H1 (cell line): ENCODE measurements at regions not wholly inside any gene's neighbourhood (a gene's known extent, or its start where the extent isn't known, plus 50 kb on each side); places are given as distances from the start of the nearest gene placed in this dataset.

Source experiments
- EP300 ChIP-seq, 2 experiments: IDR thresholded peaks; 1 replicate in 1 of 2; 2 replicates in 1 of 2; pipeline ENCODE4 v1.6.1; 2011 to 2012; ENCODE audit warnings: low read depth in 2 of 2, low read length in 2 of 2, mild to moderate bottlenecking in 2 of 2, borderline replicate concordance in 1 of 2, inconsistent platforms in 1 of 2, moderate library complexity in 1 of 2
- GTF2F1 ChIP-seq: IDR thresholded peaks from 2 replicates; pipeline ENCODE4 v1.6.1; 2012; ENCODE audit warnings: low read depth, low read length, improper control_type of control experiment, borderline replicate concordance
- JUND ChIP-seq: IDR thresholded peaks from 2 replicates; pipeline ENCODE4 v1.6.1; 2011; ENCODE audit warnings: mild to moderate bottlenecking, improper control_type of control experiment, low read length
- KDM1A ChIP-seq: fragments of 200-600, 300-600 bp; sonication (generic); IDR thresholded peaks from 2 replicates; pipeline ENCODE4 v1.7.1; 2016; ENCODE audit warnings: mild to moderate bottlenecking, low read length, borderline replicate concordance
- POLR2A ChIP-seq, 2 experiments: IDR thresholded peaks; 1 replicate in 1 of 2; 2 replicates in 1 of 2; pipeline ENCODE4 v1.6.1; 2011; ENCODE audit warnings: low read depth in 2 of 2, low read length in 2 of 2, mild to moderate bottlenecking in 2 of 2; ENCODE audit errors: control extremely low read depth in 1 of 2

- TF ChIP-seq JUND: no peak
- no peak for TF ChIP-seq POLR2A (IDR thresholded peaks at IDR 0.05; ENCODE audit: control extremely low read depth in 1 of 2, low read depth in 2 of 2, low read length in 2 of 2)
- no peak for TF ChIP-seq EP300 (IDR thresholded peaks at IDR 0.05; ENCODE audit: borderline replicate concordance in 1 of 2, low read depth in 2 of 2, low read length in 2 of 2)
- no peak for TF ChIP-seq GTF2F1
- no peak for TF ChIP-seq KDM1A
These were observed 296.2 kb downstream of the TCERG1L start for GRCh38 chr10:131015271-131015670.
